ENCODE measurements at regions not wholly inside any gene's neighbourhood (a gene's known extent, or its start where the extent isn't known, plus 50 kb on each side); places are given as distances from the start of the nearest gene placed in this dataset.

GRCh38 chr21:16418226-16418625 is 688.4 kb downstream of the USP25 start:
- Mint-ChIP-seq H3K27ac (no peak overlapping the region), H3K36me3 (ENCODE audit: low read depth) (no peaks in the 10 kb centered on the region)

GRCh38 chr21:16418642-16419041 is 688.9 kb downstream of the USP25 start:
- no peaks in the 10 kb centered on the region for H3K36me3 Mint-ChIP-seq (ENCODE audit: low read depth)
- no peak overlapping the region for H3K27ac Mint-ChIP-seq
- H3K9me3 ChIP-seq (ENCODE audit: control insufficient read depth, low read length, poor library complexity, severe bottlenecking): no peaks in the 10 kb centered on the region
- ATAC-seq (no peak), DNase-seq (no peak)
- no peaks in the 10 kb centered on the region for H3K27me3 Mint-ChIP-seq
- no peak overlapping the region for H3K4me3 Mint-ChIP-seq
- H3K4me1 Mint-ChIP-seq: no peaks in the 10 kb centered on the region

More at GRCh38 chr21:16418226-16418625, 688.4 kb downstream of the USP25 start:
- DNase-seq: no peak
- no peak for ATAC-seq
- H3K4me1 Mint-ChIP-seq: no peaks in the 10 kb centered on the region
- H3K9me3 ChIP-seq (ENCODE audit: control insufficient read depth, low read length, poor library complexity, severe bottlenecking): no peaks in the 10 kb centered on the region
- no peak overlapping the region for H3K4me3 Mint-ChIP-seq
- H3K27me3 Mint-ChIP-seq: no peaks in the 10 kb centered on the region

- H3K27ac Mint-ChIP-seq: no peak overlapping the region
- H3K36me3 Mint-ChIP-seq (ENCODE audit: low read depth): no peaks in the 10 kb centered on the region
- no peak overlapping the region for H3K4me3 Mint-ChIP-seq
These were observed 689.6 kb downstream of the USP25 start for GRCh38 chr21:16419188-16419921.

GRCh38 chr21:16420031-16420724 is 690.4 kb downstream of the USP25 start:
- no peak for ATAC-seq
- no peak overlapping the region for H3K27ac Mint-ChIP-seq
- H3K4me3 Mint-ChIP-seq: no peak overlapping the region
- H3K36me3 Mint-ChIP-seq (ENCODE audit: low read depth): no peaks in the 10 kb centered on the region
- no peaks in the 10 kb centered on the region for H3K9me3 ChIP-seq (ENCODE audit: control insufficient read depth, low read length, poor library complexity, severe bottlenecking)
- no peaks in the 10 kb centered on the region for H3K4me1 Mint-ChIP-seq
- H3K27me3 Mint-ChIP-seq: no peaks in the 10 kb centered on the region
- DNase-seq: no peak

More at GRCh38 chr21:16419188-16419921, 689.6 kb downstream of the USP25 start:
- H3K4me1 Mint-ChIP-seq: no peaks in the 10 kb centered on the region
- no peaks in the 10 kb centered on the region for H3K9me3 ChIP-seq (ENCODE audit: control insufficient read depth, low read length, poor library complexity, severe bottlenecking)
- ATAC-seq (no peak), DNase-seq (no peak)
- no peaks in the 10 kb centered on the region for H3K27me3 Mint-ChIP-seq

- ATAC-seq (no peak), DNase-seq (no peak)
- Mint-ChIP-seq H3K27ac (no peak overlapping the region), H3K27me3 (no peaks in the 10 kb centered on the region), H3K36me3 (ENCODE audit: low read depth) (no peaks in the 10 kb centered on the region), H3K4me1 (no peaks in the 10 kb centered on the region), H3K4me3 (no peak overlapping the region)
- no peaks in the 10 kb centered on the region for H3K9me3 ChIP-seq (ENCODE audit: control insufficient read depth, low read length, poor library complexity, severe bottlenecking)
These were observed 691.2 kb downstream of the USP25 start for GRCh38 chr21:16421007-16421406.

GRCh38 chr21:16421965-16422364 is 692.2 kb downstream of the USP25 start:
- no peaks in the 10 kb centered on the region for H3K4me1 Mint-ChIP-seq
- no peak overlapping the region for H3K4me3 Mint-ChIP-seq
- no peaks in the 10 kb centered on the region for H3K27me3 Mint-ChIP-seq
- no peaks in the 10 kb centered on the region for H3K9me3 ChIP-seq (ENCODE audit: control insufficient read depth, low read length, poor library complexity, severe bottlenecking)
- ATAC-seq (no peak), DNase-seq (no peak)
- no peaks in the 10 kb centered on the region for H3K36me3 Mint-ChIP-seq (ENCODE audit: low read depth)
- H3K27ac Mint-ChIP-seq: no peak overlapping the region

- DNase-seq: no peak
- Mint-ChIP-seq H3K27ac (no peak overlapping the region), H3K27me3 (no peaks in the 10 kb centered on the region), H3K4me3 (no peak overlapping the region), H3K4me1 (no peaks in the 10 kb centered on the region), H3K36me3 (ENCODE audit: low read depth) (no peaks in the 10 kb centered on the region)
- H3K9me3 ChIP-seq (ENCODE audit: control insufficient read depth, low read length, poor library complexity, severe bottlenecking): no peaks in the 10 kb centered on the region
- ATAC-seq: no peak
These were observed 692.9 kb downstream of the USP25 start for GRCh38 chr21:16422702-16423101.

GRCh38 chr21:16423921-16424320 is 694.1 kb downstream of the USP25 start:
- Mint-ChIP-seq H3K27ac (no peak overlapping the region), H3K36me3 (ENCODE audit: low read depth) (no peaks in the 10 kb centered on the region), H3K4me1 (no peaks in the 10 kb centered on the region), H3K27me3 (no peaks in the 10 kb centered on the region), H3K4me3 (no peak overlapping the region)
- DNase-seq (no peak), ATAC-seq (no peak)
- H3K9me3 ChIP-seq (ENCODE audit: control insufficient read depth, low read length, poor library complexity, severe bottlenecking): no peaks in the 10 kb centered on the region

- no peaks in the 10 kb centered on the region for H3K27me3 Mint-ChIP-seq
- H3K9me3 ChIP-seq (ENCODE audit: control insufficient read depth, low read length, poor library complexity, severe bottlenecking): no peaks in the 10 kb centered on the region
- no peak overlapping the region for H3K27ac Mint-ChIP-seq
- no peaks in the 10 kb centered on the region for H3K36me3 Mint-ChIP-seq (ENCODE audit: low read depth)
- H3K4me3 Mint-ChIP-seq: no peak overlapping the region
- ATAC-seq (no peak), DNase-seq (no peak)
- H3K4me1 Mint-ChIP-seq: no peaks in the 10 kb centered on the region
These were observed 694.6 kb downstream of the USP25 start for GRCh38 chr21:16424331-16424751.

GRCh38 chr21:16425376-16425775 is 695.6 kb downstream of the USP25 start:
- DNase-seq (no peak), ATAC-seq (no peak)
- Mint-ChIP-seq H3K4me3 (no peak overlapping the region), H3K27me3 (no peaks in the 10 kb centered on the region), H3K27ac (no peak overlapping the region), H3K4me1 (no peaks in the 10 kb centered on the region), H3K36me3 (ENCODE audit: low read depth) (no peaks in the 10 kb centered on the region)
- no peaks in the 10 kb centered on the region for H3K9me3 ChIP-seq (ENCODE audit: control insufficient read depth, low read length, poor library complexity, severe bottlenecking)

GRCh38 chr21:16426936-16427335 is 697.2 kb downstream of the USP25 start:
- no peaks in the 10 kb centered on the region for H3K36me3 Mint-ChIP-seq (ENCODE audit: low read depth)
- no peak overlapping the region for H3K4me3 Mint-ChIP-seq
- H3K9me3 ChIP-seq (ENCODE audit: control insufficient read depth, low read length, poor library complexity, severe bottlenecking): no peaks in the 10 kb centered on the region
- H3K4me1 Mint-ChIP-seq: no peaks in the 10 kb centered on the region
- H3K27ac Mint-ChIP-seq: no peak overlapping the region
- ATAC-seq: no peak
- H3K27me3 Mint-ChIP-seq: no peaks in the 10 kb centered on the region
- no peak for DNase-seq

- Mint-ChIP-seq H3K27ac (no peak overlapping the region), H3K27me3 (no peaks in the 10 kb centered on the region), H3K4me3 (no peak overlapping the region), H3K4me1 (no peaks in the 10 kb centered on the region), H3K36me3 (ENCODE audit: low read depth) (no peaks in the 10 kb centered on the region)
- H3K9me3 ChIP-seq (ENCODE audit: control insufficient read depth, low read length, poor library complexity, severe bottlenecking): no peaks in the 10 kb centered on the region
- DNase-seq (no peak), ATAC-seq (no peak)
These were observed 697.9 kb downstream of the USP25 start for GRCh38 chr21:16427587-16428087.

GRCh38 chr21:16437586-16437985 is 707.8 kb downstream of the USP25 start:
- DNase-seq: no peak
- Mint-ChIP-seq H3K27ac (no peak overlapping the region), H3K36me3 (ENCODE audit: low read depth) (no peaks in the 10 kb centered on the region), H3K4me1 (no peaks in the 10 kb centered on the region), H3K4me3 (no peak overlapping the region), H3K27me3 (no peaks in the 10 kb centered on the region)
- no peaks in the 10 kb centered on the region for H3K9me3 ChIP-seq (ENCODE audit: control insufficient read depth, low read length, poor library complexity, severe bottlenecking)
- no peak for ATAC-seq

- Mint-ChIP-seq H3K4me1 (no peaks in the 10 kb centered on the region), H3K36me3 (ENCODE audit: low read depth) (no peaks in the 10 kb centered on the region), H3K27ac (no peak overlapping the region), H3K27me3 (no peaks in the 10 kb centered on the region), H3K4me3 (no peak overlapping the region)
- no peaks in the 10 kb centered on the region for H3K9me3 ChIP-seq (ENCODE audit: control insufficient read depth, low read length, poor library complexity, severe bottlenecking)
- no peak for ATAC-seq
- DNase-seq: no peak
These were observed 709.0 kb downstream of the USP25 start for GRCh38 chr21:16438761-16439160.

All from T-helper 17 cell (primary cell).